GM19035 (cell line): ENCODE measurements at regions not wholly inside any gene's neighbourhood (a gene's known extent, or its start where the extent isn't known, plus 50 kb on each side); places are given as distances from the start of the nearest gene placed in this dataset.

Experiments
- ATAC-seq: cut with Tn5 transposase; IDR thresholded peaks from one replicate; pipeline ENCODE4 v1.9.1; 2021; ENCODE audit not compliant: unreplicated experiment

- peak; percentile 79 for ATAC-seq
These were observed 87.9 kb downstream of the CHST2 start for GRCh38 chr3:143207338-143207961.

GRCh38 chr3:143208976-143209714 is 89.6 kb downstream of the CHST2 start:
- no peak for ATAC-seq

- ATAC-seq = no peak
These were observed 90.1 kb downstream of the CHST2 start for GRCh38 chr3:143209715-143210059.

- ATAC-seq = no peak
These were observed 90.6 kb downstream of the CHST2 start for GRCh38 chr3:143210141-143210540.

GRCh38 chr3:143215059-143215458 is 95.5 kb downstream of the CHST2 start:
- no peak for ATAC-seq
